Vagina (tissue), 2 donors: ENCODE measurements at regions not wholly inside any gene's neighbourhood (a gene's known extent, or its start where the extent isn't known, plus 50 kb on each side); places are given as distances from the start of the nearest gene placed in this dataset.
A peak's percentile ranks its signal among the peaks of the same experiment; 100 is the strongest.

Experiments
- DNase-seq, 2 donors: peaks; one replicate each; pipeline ENCODE4 v3.0.0-alpha.2; 2017; ENCODE audit errors: extremely low spot score in 2 of 2
- H3K27ac ChIP-seq: fragments of 200-600 bp; sonication (generic); one replicate; pipeline ENCODE4 v1.5.1; 2019
- H3K27me3 ChIP-seq: fragments of 200-600 bp; sonication (generic); one replicate; pipeline ENCODE4 v1.5.1; 2019
- H3K36me3 ChIP-seq, 2 donors: fragments of 200-600 bp; sonication (generic); one replicate each; pipeline ENCODE4 v1.5.1; 2017 to 2019
- H3K4me1 ChIP-seq: fragments of 200-600 bp; sonication (generic); one replicate; pipeline ENCODE4 v1.5.1; 2019
- H3K4me3 ChIP-seq, 2 donors: fragments of 200-600 bp; sonication (generic); 1 replicate in 1 of 2; 2 replicates in 1 of 2; pipeline ENCODE4 v1.5.1; 2016 to 2019
- H3K9me3 ChIP-seq: fragments of 200-600 bp; sonication (generic); one replicate; pipeline ENCODE4 v1.5.1; 2019
- CTCF ChIP-seq, 3 experiments: fragments of 450-650 bp in 2 of 3; fragments of 200-600 bp in 1 of 3; sonication (generic) in 1 of 3; IDR thresholded peaks; one replicate each; pipeline ENCODE4 v1.5.1; 2017 to 2019; ENCODE audit warnings: antibody characterized with exemption in 3 of 3, mild to moderate bottlenecking in 2 of 3, moderate library complexity in 2 of 3
- POLR2A ChIP-seq, 2 donors: fragments of 450-650 bp; IDR thresholded peaks; one replicate each; pipeline ENCODE4 v1.6.1; 2017; ENCODE audit warnings: antibody characterized with exemption in 2 of 2, mild to moderate bottlenecking in 2 of 2, moderate library complexity in 2 of 2
- POLR2AphosphoS5 ChIP-seq, 2 donors: sonication (generic); formaldehyde crosslinking; IDR thresholded peaks; one replicate each; pipeline ENCODE4 v1.9.0; 2017; ENCODE audit warnings: antibody characterized with exemption in 2 of 2, mild to moderate bottlenecking in 2 of 2, low read depth in 1 of 2; ENCODE audit not compliant: insufficient read depth in 1 of 2
- intact Hi-C: fragments of 100-400 bp; cut with DNase I; formaldehyde crosslinking; loops from one replicate; pipeline ENCODE4 v1.15.1; 2023

DNA sequence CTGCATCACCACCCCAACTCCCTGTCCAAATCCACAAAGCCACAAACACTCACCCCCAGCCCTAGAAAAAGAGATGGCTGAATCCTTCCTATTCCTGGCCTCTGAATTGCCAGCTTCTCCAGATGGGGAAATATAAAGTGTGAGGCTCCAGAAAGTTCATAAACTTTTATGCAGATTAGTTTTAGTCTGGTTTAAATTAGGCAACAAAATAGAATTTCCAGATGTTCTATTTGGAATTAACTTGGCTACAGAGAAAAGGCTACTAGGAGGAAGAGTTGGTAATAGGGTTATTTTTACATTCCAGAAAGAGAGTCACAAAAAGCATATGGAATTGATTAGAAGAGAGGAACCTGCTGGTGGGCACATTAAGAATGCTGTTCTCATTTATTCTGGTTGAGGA is 56.0 kb downstream of the EN1 start:
- Histone ChIP-seq H3K27ac (no peak overlapping the region), H3K36me3 (no peaks in the 10 kb centered on the region), H3K27me3 (no peaks in the 10 kb centered on the region), H3K4me3 (no peak overlapping the region), H3K4me1 (no peaks in the 10 kb centered on the region), H3K9me3 (no peaks in the 10 kb centered on the region)
- TF ChIP-seq POLR2AphosphoS5 (IDR thresholded peaks at IDR 0.05; ENCODE audit: insufficient read depth in 1 of 2, low read depth in 1 of 2): no peak
- TF ChIP-seq POLR2A (IDR thresholded peaks at IDR 0.05): no peak
- no peak for TF ChIP-seq CTCF (IDR thresholded peaks at IDR 0.05)
- no peak for DNase-seq
- intact Hi-C loops: no loop called here

- Histone ChIP-seq H3K4me3 (no peak overlapping the region), H3K27ac (no peak overlapping the region), H3K9me3 (no peaks in the 10 kb centered on the region), H3K4me1 (no peaks in the 10 kb centered on the region), H3K36me3 (no peaks in the 10 kb centered on the region), H3K27me3 (no peaks in the 10 kb centered on the region)
- DNase-seq: no peak
- TF ChIP-seq POLR2AphosphoS5 (IDR thresholded peaks at IDR 0.05; ENCODE audit: insufficient read depth in 1 of 2, low read depth in 1 of 2) (no peak), POLR2A (IDR thresholded peaks at IDR 0.05) (no peak), CTCF (IDR thresholded peaks at IDR 0.05) (no peak)
- intact Hi-C loops: loop anchor here (5.0 kb wide), 1 partner anchor 544 kb away; no protein-coding TSS in a partner anchor
Measured at GRCh38 chr2:118786746-118787145, 60.7 kb downstream of the EN1 start.

DNA sequence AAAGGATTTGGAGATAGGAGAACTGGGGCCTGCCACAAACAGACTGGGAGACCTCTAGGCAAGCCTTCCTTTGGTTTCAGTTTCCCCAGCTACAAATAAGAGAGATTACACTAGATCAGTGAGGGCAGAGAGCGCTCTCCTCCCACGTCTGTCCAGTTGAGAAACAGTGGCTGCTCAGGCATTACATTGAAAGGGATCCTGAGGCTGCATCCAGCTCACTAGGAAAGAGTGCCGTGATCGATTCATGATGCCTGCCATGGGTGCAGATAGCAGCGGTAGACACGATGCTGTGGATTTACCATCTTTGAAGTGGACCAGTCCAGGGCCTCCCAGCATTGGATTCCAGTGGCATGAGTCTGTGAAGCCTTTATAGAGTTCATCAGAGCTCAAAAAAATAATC is 62.6 kb downstream of the EN1 start:
- peak; percentile 49 to 76 for DNase-seq
- no peak overlapping the region for H3K4me3 ChIP-seq
- H3K27ac ChIP-seq: no peak overlapping the region
- no peaks in the 10 kb centered on the region for H3K4me1 ChIP-seq
- no peaks in the 10 kb centered on the region for H3K9me3 ChIP-seq
- intact Hi-C loops: loop anchor here (5.0 kb wide), 1 partner anchor 543 kb away; no protein-coding TSS in a partner anchor
- H3K27me3 ChIP-seq: no peaks in the 10 kb centered on the region
- no peaks in the 10 kb centered on the region for H3K36me3 ChIP-seq
- no peak for TF ChIP-seq POLR2A (IDR thresholded peaks at IDR 0.05)
- no peak for TF ChIP-seq POLR2AphosphoS5 (IDR thresholded peaks at IDR 0.05; ENCODE audit: insufficient read depth in 1 of 2, low read depth in 1 of 2)
- TF ChIP-seq CTCF (IDR thresholded peaks at IDR 0.05): no peak

GRCh38 chr2:118779362-118779761 is 68.1 kb downstream of the EN1 start:
- peaks cover 9% of the 10 kb centered on the region for H3K4me1 ChIP-seq
- no peak for DNase-seq
- H3K36me3 ChIP-seq: no peaks in the 10 kb centered on the region
- TF ChIP-seq POLR2AphosphoS5 (IDR thresholded peaks at IDR 0.05; ENCODE audit: insufficient read depth in 1 of 2, low read depth in 1 of 2) (no peak), CTCF (IDR thresholded peaks at IDR 0.05) (no peak), POLR2A (IDR thresholded peaks at IDR 0.05) (no peak)
- no peak overlapping the region for H3K4me3 ChIP-seq
- intact Hi-C loops: no loop called here
- no peaks in the 10 kb centered on the region for H3K27me3 ChIP-seq
- H3K27ac ChIP-seq: no peak overlapping the region
- H3K9me3 ChIP-seq: no peaks in the 10 kb centered on the region

- no peak for TF ChIP-seq POLR2AphosphoS5 (IDR thresholded peaks at IDR 0.05; ENCODE audit: insufficient read depth in 1 of 2, low read depth in 1 of 2)
- no peak for TF ChIP-seq POLR2A (IDR thresholded peaks at IDR 0.05)
- no peak for TF ChIP-seq CTCF (IDR thresholded peaks at IDR 0.05)
- peaks cover 13% of the 10 kb centered on the region for H3K4me1 ChIP-seq
- H3K27me3 ChIP-seq: no peaks in the 10 kb centered on the region
- no peaks in the 10 kb centered on the region for H3K9me3 ChIP-seq
- H3K36me3 ChIP-seq: no peaks in the 10 kb centered on the region
- peak overlapping the region; percentile 36 to 42 for H3K4me3 ChIP-seq
- DNase-seq: peak; percentile 62 to 70
- intact Hi-C loops: no loop called here
- peak overlapping the region; percentile 17 for H3K27ac ChIP-seq
Measured at GRCh38 chr2:118774458-118775133, 72.9 kb downstream of the EN1 start.
